Liver (tissue), 8 donors: ENCODE measurements at regions not wholly inside any gene's neighbourhood (a gene's known extent, or its start where the extent isn't known, plus 50 kb on each side); places are given as distances from the start of the nearest gene placed in this dataset.
"Not testable (repeated sequence)": the region's sequence is repeated elsewhere in the genome, so short reads cannot be mapped to it uniquely, and the experiment has no call there.

Source experiments
- DNase-seq: peaks from one replicate; pipeline ENCODE4 v3.0.0-alpha.2; 2017; ENCODE audit warnings: low spot score
- H3K27ac ChIP-seq, 2 donors: one replicate each; pipeline ENCODE4 v1.7.0; 2013; ENCODE audit warnings: inconsistent platforms in 2 of 2, low read length in 2 of 2, control low read depth in 1 of 2, low read depth in 1 of 2, mild to moderate bottlenecking in 1 of 2
- H3K27me3 ChIP-seq, 4 donors: one replicate each; pipeline versions ENCODE4 v1.6.1 to v1.7.0; 2013; ENCODE audit warnings: low read length in 3 of 4, inconsistent platforms in 1 of 4, mild to moderate bottlenecking in 1 of 4, moderate library complexity in 1 of 4; ENCODE audit not compliant: control insufficient read depth in 4 of 4, insufficient read depth in 4 of 4
- H3K36me3 ChIP-seq, 4 donors: one replicate each; pipeline versions ENCODE4 v1.6.1 to v1.7.0; 2013; ENCODE audit warnings: low read length in 3 of 4, mild to moderate bottlenecking in 3 of 4, low read depth in 1 of 4, moderate library complexity in 1 of 4; ENCODE audit not compliant: control insufficient read depth in 4 of 4, insufficient read depth in 3 of 4
- H3K4me1 ChIP-seq, 4 donors: one replicate each; pipeline versions ENCODE4 v1.6.1 to v1.7.0; 2013; ENCODE audit warnings: low read length in 3 of 4, mild to moderate bottlenecking in 3 of 4, moderate library complexity in 1 of 4; ENCODE audit not compliant: control insufficient read depth in 4 of 4, insufficient read depth in 4 of 4
- H3K4me3 ChIP-seq, 3 donors: one replicate each; pipeline versions ENCODE4 v1.6.1 to v1.7.0; 2013; ENCODE audit warnings: low read length in 3 of 3, control low read depth in 1 of 3, low read depth in 1 of 3, mild to moderate bottlenecking in 1 of 3
- H3K9ac ChIP-seq, 2 donors: one replicate each; pipeline ENCODE4 v1.7.0; 2013; ENCODE audit warnings: low read length in 2 of 2, mild to moderate bottlenecking in 2 of 2, moderate library complexity in 2 of 2, control low read depth in 1 of 2, low read depth in 1 of 2
- H3K9me3 ChIP-seq, 4 donors: one replicate each; pipeline versions ENCODE4 v1.6.1 to v1.7.0; 2013; ENCODE audit warnings: low read length in 3 of 4; ENCODE audit not compliant: control insufficient read depth in 4 of 4
- CTCF ChIP-seq: fragments of 150-350 bp; IDR thresholded peaks from 2 replicates; pipeline ENCODE4 v1.5.1; 2017; ENCODE audit warnings: improper control_type of control experiment, low read depth, low read length; ENCODE audit not compliant: missing input control
- EGR1 ChIP-seq, 2 donors: IDR thresholded peaks; 2 replicates each; pipeline ENCODE4 v1.6.1; 2016 to 2018; ENCODE audit warnings: antibody characterized with exemption in 2 of 2, low read depth in 2 of 2
- FOXA1 ChIP-seq: IDR thresholded peaks from 2 replicates; pipeline ENCODE4 v1.6.1; 2016; ENCODE audit warnings: antibody characterized with exemption
- FOXA2 ChIP-seq: IDR thresholded peaks from 2 replicates; pipeline ENCODE4 v1.6.1; 2016; ENCODE audit warnings: antibody characterized with exemption
- GABPA ChIP-seq, 2 donors: IDR thresholded peaks in 1 of 2; conservative IDR thresholded peaks in 1 of 2; 2 replicates each; pipeline ENCODE4 v1.6.1; 2016; ENCODE audit warnings: antibody characterized with exemption in 2 of 2, mild to moderate bottlenecking in 1 of 2, moderate library complexity in 1 of 2
- HNF4A ChIP-seq, 2 donors: conservative IDR thresholded peaks; 2 replicates each; pipeline ENCODE4 v1.6.1; 2016; ENCODE audit warnings: antibody characterized with exemption in 2 of 2, mild to moderate bottlenecking in 2 of 2
- HNF4G ChIP-seq: IDR thresholded peaks from 2 replicates; pipeline ENCODE4 v1.6.1; 2016; ENCODE audit warnings: antibody characterized with exemption
- JUND ChIP-seq, 2 donors: IDR thresholded peaks; 2 replicates each; pipeline ENCODE4 v1.6.1; 2016; ENCODE audit warnings: antibody characterized with exemption in 2 of 2
- NR2F2 ChIP-seq: IDR thresholded peaks from 2 replicates; pipeline ENCODE4 v1.6.1; 2016; ENCODE audit warnings: antibody characterized with exemption
- RAD21 ChIP-seq, 2 donors: IDR thresholded peaks; 2 replicates each; pipeline ENCODE4 v1.6.1; 2016; ENCODE audit warnings: antibody characterized with exemption in 2 of 2, mild to moderate bottlenecking in 2 of 2
- RXRA ChIP-seq, 2 donors: IDR thresholded peaks; 2 replicates each; pipeline ENCODE4 v1.6.1; 2017 to 2018; ENCODE audit warnings: antibody characterized with exemption in 2 of 2, mild to moderate bottlenecking in 1 of 2
- SP1 ChIP-seq: IDR thresholded peaks from 2 replicates; pipeline ENCODE4 v1.6.1; 2018; ENCODE audit warnings: antibody characterized with exemption, mild to moderate bottlenecking
- TAF1 ChIP-seq: conservative IDR thresholded peaks from 2 replicates; pipeline ENCODE4 v1.6.1; 2016; ENCODE audit warnings: antibody characterized with exemption, mild to moderate bottlenecking
- YY1 ChIP-seq: IDR thresholded peaks from 2 replicates; pipeline ENCODE4 v1.6.1; 2016; ENCODE audit warnings: antibody characterized with exemption, mild to moderate bottlenecking
- ZBTB33 ChIP-seq: IDR thresholded peaks from 2 replicates; pipeline ENCODE4 v1.6.1; 2016; ENCODE audit warnings: antibody characterized with exemption
- WGBS: extraction: QIAGEN DNeasy Blood & Tissue Kit; methylation state at CpG from one replicate; pipeline ENCODE4 v1.1.7; 2013; 5-methylcytosine and 5-hydroxymethylcytosine counted together
- TF ChIP-seq, protein P1 (sequence below): IDR thresholded peaks from 2 replicates; pipeline ENCODE4 v1.6.1; 2016; ENCODE audit warnings: antibody characterized with exemption
- TF ChIP-seq, protein P2 (sequence below): IDR thresholded peaks from 2 replicates; pipeline ENCODE4 v1.6.1; 2016; ENCODE audit warnings: antibody characterized with exemption, mild to moderate bottlenecking
- TF ChIP-seq, protein P3 (sequence below): IDR thresholded peaks from 2 replicates; pipeline ENCODE4 v1.6.1; 2016; ENCODE audit warnings: antibody characterized with exemption
- donor health status: healthy.
- donor health status: healthy.
- donor health status: healthy.
- donor health status: healthy.
- donor health status: healthy.

- TF ChIP-seq, protein P1, sequence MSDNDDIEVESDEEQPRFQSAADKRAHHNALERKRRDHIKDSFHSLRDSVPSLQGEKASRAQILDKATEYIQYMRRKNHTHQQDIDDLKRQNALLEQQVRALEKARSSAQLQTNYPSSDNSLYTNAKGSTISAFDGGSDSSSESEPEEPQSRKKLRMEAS: no peak
- Histone ChIP-seq H3K27me3 (no peaks in the 10 kb centered on the region), H3K4me3 (no peak overlapping the region), H3K9ac (no peak overlapping the region), H3K36me3 (no peaks in the 10 kb centered on the region), H3K9me3 (no peaks in the 10 kb centered on the region), H3K4me1 (no peaks in the 10 kb centered on the region), H3K27ac (no peak overlapping the region)
- no peak for DNase-seq
- WGBS: 85% methylated on average over 2 of the region's 2 CpGs
Observed at GRCh38 chr4:159027535-159027934, 75.3 kb upstream of the RAPGEF2 start.

- no peak overlapping the region for H3K9ac ChIP-seq
- DNase-seq: no peak
- H3K27me3 ChIP-seq: no peaks in the 10 kb centered on the region
- no peaks in the 10 kb centered on the region for H3K36me3 ChIP-seq
- H3K27ac ChIP-seq: no peak overlapping the region
- no peaks in the 10 kb centered on the region for H3K4me1 ChIP-seq
- 92% methylated on average over 1 of the region's 1 CpG for WGBS
- H3K9me3 ChIP-seq: no peaks in the 10 kb centered on the region
- H3K4me3 ChIP-seq: no peak overlapping the region
- TF ChIP-seq RAD21 (IDR thresholded peaks at IDR 0.05) (no peak), EGR1 (IDR thresholded peaks at IDR 0.05; ENCODE audit: low read depth in 2 of 2) (no peak), SP1 (no peak), FOXA1 (no peak), TAF1 (no peak), HNF4A (conservative IDR thresholded peaks at IDR 0.05) (no peak), JUND (IDR thresholded peaks at IDR 0.05) (no peak), NR2F2 (no peak), ZBTB33 (no peak), HNF4G (no peak), RXRA (IDR thresholded peaks at IDR 0.05) (no peak), CTCF (no peak), YY1 (no peak), FOXA2 (no peak), GABPA (IDR thresholded peaks at IDR 0.05 in 1 of 2, conservative IDR thresholded peaks at IDR 0.05 in 1 of 2) (no peak)
- TF ChIP-seq, protein P2, sequence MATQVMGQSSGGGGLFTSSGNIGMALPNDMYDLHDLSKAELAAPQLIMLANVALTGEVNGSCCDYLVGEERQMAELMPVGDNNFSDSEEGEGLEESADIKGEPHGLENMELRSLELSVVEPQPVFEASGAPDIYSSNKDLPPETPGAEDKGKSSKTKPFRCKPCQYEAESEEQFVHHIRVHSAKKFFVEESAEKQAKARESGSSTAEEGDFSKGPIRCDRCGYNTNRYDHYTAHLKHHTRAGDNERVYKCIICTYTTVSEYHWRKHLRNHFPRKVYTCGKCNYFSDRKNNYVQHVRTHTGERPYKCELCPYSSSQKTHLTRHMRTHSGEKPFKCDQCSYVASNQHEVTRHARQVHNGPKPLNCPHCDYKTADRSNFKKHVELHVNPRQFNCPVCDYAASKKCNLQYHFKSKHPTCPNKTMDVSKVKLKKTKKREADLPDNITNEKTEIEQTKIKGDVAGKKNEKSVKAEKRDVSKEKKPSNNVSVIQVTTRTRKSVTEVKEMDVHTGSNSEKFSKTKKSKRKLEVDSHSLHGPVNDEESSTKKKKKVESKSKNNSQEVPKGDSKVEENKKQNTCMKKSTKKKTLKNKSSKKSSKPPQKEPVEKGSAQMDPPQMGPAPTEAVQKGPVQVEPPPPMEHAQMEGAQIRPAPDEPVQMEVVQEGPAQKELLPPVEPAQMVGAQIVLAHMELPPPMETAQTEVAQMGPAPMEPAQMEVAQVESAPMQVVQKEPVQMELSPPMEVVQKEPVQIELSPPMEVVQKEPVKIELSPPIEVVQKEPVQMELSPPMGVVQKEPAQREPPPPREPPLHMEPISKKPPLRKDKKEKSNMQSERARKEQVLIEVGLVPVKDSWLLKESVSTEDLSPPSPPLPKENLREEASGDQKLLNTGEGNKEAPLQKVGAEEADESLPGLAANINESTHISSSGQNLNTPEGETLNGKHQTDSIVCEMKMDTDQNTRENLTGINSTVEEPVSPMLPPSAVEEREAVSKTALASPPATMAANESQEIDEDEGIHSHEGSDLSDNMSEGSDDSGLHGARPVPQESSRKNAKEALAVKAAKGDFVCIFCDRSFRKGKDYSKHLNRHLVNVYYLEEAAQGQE: no peak
- TF ChIP-seq, protein P1: no peak
- TF ChIP-seq, protein P3, sequence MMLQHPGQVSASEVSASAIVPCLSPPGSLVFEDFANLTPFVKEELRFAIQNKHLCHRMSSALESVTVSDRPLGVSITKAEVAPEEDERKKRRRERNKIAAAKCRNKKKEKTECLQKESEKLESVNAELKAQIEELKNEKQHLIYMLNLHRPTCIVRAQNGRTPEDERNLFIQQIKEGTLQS: no peak
Observed at GRCh38 chr4:159029481-159029880, 73.4 kb upstream of the RAPGEF2 start.

- WGBS: 90% methylated on average over 2 of the region's 2 CpGs
- H3K27ac ChIP-seq, H3K27me3 ChIP-seq, H3K36me3 ChIP-seq, H3K9ac ChIP-seq, H3K4me1 ChIP-seq, DNase-seq, H3K9me3 ChIP-seq, H3K4me3 ChIP-seq: not testable (repeated sequence)
Observed at GRCh38 chr4:159030297-159030696, 72.6 kb upstream of the RAPGEF2 start.
